ENCODE measurements at regions not wholly inside any gene's neighbourhood (a gene's known extent, or its start where the extent isn't known, plus 50 kb on each side); places are given as distances from the start of the nearest gene placed in this dataset.

DNA sequence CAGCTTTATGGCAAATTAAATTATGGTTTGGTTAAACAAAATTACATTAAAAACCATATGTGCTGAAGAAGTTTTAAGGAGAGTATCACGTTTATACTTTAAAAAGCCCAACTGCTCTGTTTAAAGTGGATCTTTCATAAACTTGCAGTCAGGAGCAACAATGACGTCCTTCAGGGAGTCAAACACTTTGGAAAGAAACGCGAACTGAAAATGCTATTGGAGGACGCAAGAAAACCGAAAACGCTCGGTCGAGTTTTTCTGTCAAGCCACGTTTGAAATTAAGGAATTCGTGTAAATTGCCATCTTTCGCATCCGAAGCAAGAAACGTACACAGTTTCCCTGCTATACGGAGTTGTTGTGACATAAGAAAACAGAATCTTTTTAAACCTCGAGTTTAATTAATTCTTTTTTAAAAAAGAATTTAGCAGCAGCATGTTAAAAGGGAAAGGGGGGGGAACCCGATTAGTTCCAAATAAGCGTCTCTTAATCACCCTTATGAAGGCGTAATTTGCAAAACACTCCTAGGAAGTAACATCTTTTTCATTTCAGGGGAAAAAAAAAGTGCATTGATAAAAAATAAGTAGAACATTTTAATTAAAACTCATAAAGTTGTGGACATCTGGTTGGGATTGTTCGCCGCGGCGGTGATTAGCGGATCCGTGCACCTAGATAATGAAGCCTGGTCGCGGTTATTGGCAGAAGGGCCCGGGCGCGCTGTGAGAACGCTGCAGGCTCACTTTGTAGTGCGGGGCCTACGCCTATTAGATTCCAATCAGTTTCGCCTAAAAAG is 295.4 kb downstream of the TFAP2C start:
- peak in 1 of 58 donors; percentile 1 for DNase-seq

GRCh38 chr20:56925082-56925830 is 296.1 kb downstream of the TFAP2C start:
- peak in 44 of 58 donors; percentile 5 to 82 (median 28) for DNase-seq

DNA sequence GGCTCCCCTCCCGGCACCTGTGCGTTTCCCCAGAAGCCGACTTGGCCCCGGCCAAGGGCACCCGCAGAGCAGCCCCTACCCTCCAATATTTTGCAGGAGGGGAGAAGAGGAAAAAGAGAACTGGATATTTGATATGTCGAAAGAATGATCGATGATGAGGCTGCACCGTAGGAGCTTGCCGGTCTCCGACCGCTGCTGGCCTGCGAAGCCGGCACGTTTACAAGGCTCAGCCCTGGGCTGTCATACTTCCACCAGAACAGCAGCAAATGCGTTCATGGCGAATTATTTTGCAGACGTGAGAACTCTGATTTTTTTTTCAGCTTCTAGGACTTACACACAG is 296.7 kb downstream of the TFAP2C start:
- DNase-seq = no peak

GRCh38 chr20:56926501-56926900 is 297.4 kb downstream of the TFAP2C start:
- DNase-seq = no peak

DNA sequence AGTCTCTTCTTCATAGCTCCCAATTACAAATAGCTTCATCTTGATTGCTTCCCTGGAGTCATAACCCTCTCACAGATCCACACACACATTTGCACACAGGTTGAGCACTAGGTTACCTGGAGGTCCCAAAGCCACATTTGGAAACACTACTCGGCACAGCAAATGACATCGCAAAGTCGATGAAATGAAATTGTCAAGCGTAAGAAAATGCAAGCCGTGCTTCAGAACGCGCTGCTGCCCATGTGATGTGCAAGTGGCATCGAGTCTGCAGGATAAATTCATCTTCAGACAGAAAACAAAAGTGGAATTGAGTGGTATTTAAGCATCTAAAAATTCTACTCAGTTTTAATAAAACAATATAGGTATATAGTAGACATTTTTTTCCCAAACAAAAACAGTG is 298.0 kb downstream of the TFAP2C start:
- no peak for DNase-seq

GRCh38 chr20:56928007-56928406 is 298.9 kb downstream of the TFAP2C start:
- DNase-seq = no peak

- DNase-seq = no peak
Observed at GRCh38 chr20:56929606-56930005, 300.5 kb downstream of the TFAP2C start.

- no peak for DNase-seq
Observed at GRCh38 chr20:56930876-56931275, 301.8 kb downstream of the TFAP2C start.

GRCh38 chr20:56932575-56933330 is 303.6 kb downstream of the TFAP2C start:
- DNase-seq = no peak

- DNase-seq = no peak
Observed at GRCh38 chr20:56933331-56933698, 304.2 kb downstream of the TFAP2C start.

- peak in 22 of 58 donors; percentile 2 to 38 (median 10) for DNase-seq
Observed at GRCh38 chr20:56934888-56935287, 305.8 kb downstream of the TFAP2C start.

- DNase-seq = no peak
Observed at GRCh38 chr20:56940466-56940865, 311.4 kb downstream of the TFAP2C start.

- DNase-seq = no peak
Observed at GRCh38 chr20:56941101-56941686, 312.1 kb downstream of the TFAP2C start.

GRCh38 chr20:56943946-56944945 is 315.1 kb downstream of the TFAP2C start:
- no peak for DNase-seq

DNA sequence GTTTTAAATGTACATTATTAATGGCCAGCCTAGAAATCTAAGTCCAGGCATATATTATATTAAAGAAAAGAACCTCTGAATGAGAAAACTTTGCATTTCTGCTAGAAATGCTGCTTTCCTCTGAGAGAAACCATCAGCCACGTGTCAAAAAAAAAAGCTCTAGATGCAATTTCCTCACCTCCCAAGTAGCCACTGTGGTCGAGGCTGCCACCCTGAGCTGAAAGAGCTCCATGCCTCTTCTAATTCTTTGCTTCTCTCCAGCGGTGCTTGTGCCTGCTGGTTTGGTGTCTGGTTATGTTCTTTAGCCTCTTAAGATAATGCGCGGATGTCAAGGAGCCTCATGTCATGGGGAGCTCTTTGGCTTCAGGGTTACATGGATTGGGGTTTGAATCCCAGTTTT is 316.0 kb downstream of the TFAP2C start:
- DNase-seq = peak in 1 of 58 donors; percentile 2

DNA sequence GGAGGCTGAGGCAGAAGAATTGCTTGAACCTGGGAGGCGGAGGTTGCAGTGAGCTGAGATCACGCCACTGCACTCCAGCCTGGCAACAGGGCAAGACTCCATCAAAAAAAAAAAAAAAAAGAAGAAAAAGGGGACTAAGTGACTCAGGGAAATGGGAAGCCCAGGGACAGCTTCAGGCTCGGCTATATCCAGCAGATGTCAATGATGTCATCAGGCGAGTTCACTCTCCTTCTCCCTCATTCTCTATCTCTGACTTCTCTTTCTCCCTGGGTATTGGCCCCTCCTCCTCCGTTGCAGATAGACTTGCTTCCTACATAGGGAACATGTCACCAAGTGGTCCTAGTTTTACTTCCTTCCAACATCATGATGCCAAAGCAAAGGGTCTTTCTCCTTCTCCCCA is 316.8 kb downstream of the TFAP2C start:
- DNase-seq = no peak

- no peak for DNase-seq
Observed at GRCh38 chr20:56949318-56949717, 317.1 kb downstream of the BMP7 start.

GRCh38 chr20:56952258-56953047 is 314.0 kb downstream of the BMP7 start:
- no peak for DNase-seq

- no peak for DNase-seq
Observed at GRCh38 chr20:56953048-56953586, 313.3 kb downstream of the BMP7 start.

Data from anterior cingulate cortex (tissue), 58 donors.